ENCODE measurements at regions not wholly inside any gene's neighbourhood (a gene's known extent, or its start where the extent isn't known, plus 50 kb on each side); places are given as distances from the start of the nearest gene placed in this dataset.

GRCh38 chr3:161781381-161781780 lies 284.8 kb downstream of the OTOL1 start:
- Mint-ChIP-seq H3K27ac (no peak overlapping the region), H3K4me3 (no peak overlapping the region), H3K36me3 (ENCODE audit: low read depth) (no peaks in the 10 kb centered on the region), H3K9me3 (peaks cover 9% of the 10 kb centered on the region), H3K4me1 (ENCODE audit: low read depth) (no peaks in the 10 kb centered on the region), H3K27me3 (no peaks in the 10 kb centered on the region)

- Mint-ChIP-seq H3K27ac (no peak overlapping the region), H3K4me3 (no peak overlapping the region), H3K4me1 (ENCODE audit: low read depth) (no peaks in the 10 kb centered on the region), H3K27me3 (no peaks in the 10 kb centered on the region), H3K36me3 (ENCODE audit: low read depth) (no peaks in the 10 kb centered on the region), H3K9me3 (peaks cover 4% of the 10 kb centered on the region)
These were observed 296.8 kb downstream of the OTOL1 start for GRCh38 chr3:161793194-161793930.

GRCh38 chr3:161794551-161794950 lies 297.9 kb downstream of the OTOL1 start:
- Mint-ChIP-seq H3K4me3 (no peak overlapping the region), H3K9me3 (peaks cover 5% of the 10 kb centered on the region), H3K27ac (no peak overlapping the region), H3K27me3 (no peaks in the 10 kb centered on the region), H3K36me3 (ENCODE audit: low read depth) (no peaks in the 10 kb centered on the region), H3K4me1 (ENCODE audit: low read depth) (no peaks in the 10 kb centered on the region)

GRCh38 chr3:161796312-161796711 lies 299.7 kb downstream of the OTOL1 start:
- no peaks in the 10 kb centered on the region for H3K4me1 Mint-ChIP-seq (ENCODE audit: low read depth)
- no peak overlapping the region for H3K4me3 Mint-ChIP-seq
- no peak overlapping the region for H3K27ac Mint-ChIP-seq
- H3K27me3 Mint-ChIP-seq, result no peaks in the 10 kb centered on the region
- H3K9me3 Mint-ChIP-seq, result peaks cover 15% of the 10 kb centered on the region
- no peaks in the 10 kb centered on the region for H3K36me3 Mint-ChIP-seq (ENCODE audit: low read depth)

GRCh38 chr3:161796780-161797179 lies 300.2 kb downstream of the OTOL1 start:
- Mint-ChIP-seq H3K9me3 (peaks cover 15% of the 10 kb centered on the region), H3K36me3 (ENCODE audit: low read depth) (no peaks in the 10 kb centered on the region), H3K4me1 (ENCODE audit: low read depth) (no peaks in the 10 kb centered on the region), H3K27ac (no peak overlapping the region), H3K4me3 (no peak overlapping the region), H3K27me3 (no peaks in the 10 kb centered on the region)

GRCh38 chr3:161798016-161798415 lies 301.4 kb downstream of the OTOL1 start:
- Mint-ChIP-seq H3K27me3 (no peaks in the 10 kb centered on the region), H3K36me3 (ENCODE audit: low read depth) (no peaks in the 10 kb centered on the region), H3K9me3 (peaks cover 15% of the 10 kb centered on the region), H3K27ac (no peak overlapping the region), H3K4me3 (no peak overlapping the region), H3K4me1 (ENCODE audit: low read depth) (no peaks in the 10 kb centered on the region)

- Mint-ChIP-seq H3K4me1 (ENCODE audit: low read depth) (no peaks in the 10 kb centered on the region), H3K27me3 (no peaks in the 10 kb centered on the region), H3K36me3 (ENCODE audit: low read depth) (no peaks in the 10 kb centered on the region), H3K4me3 (no peak overlapping the region), H3K9me3 (peaks cover 19% of the 10 kb centered on the region), H3K27ac (no peak overlapping the region)
These were observed 304.5 kb downstream of the OTOL1 start for GRCh38 chr3:161800985-161801559.

GRCh38 chr3:161818106-161818505 lies 321.5 kb downstream of the OTOL1 start:
- no peak overlapping the region for H3K4me3 Mint-ChIP-seq
- H3K9me3 Mint-ChIP-seq, result no peaks in the 10 kb centered on the region
- H3K27ac Mint-ChIP-seq, result no peak overlapping the region
- no peaks in the 10 kb centered on the region for H3K36me3 Mint-ChIP-seq (ENCODE audit: low read depth)
- no peaks in the 10 kb centered on the region for H3K4me1 Mint-ChIP-seq (ENCODE audit: low read depth)
- no peaks in the 10 kb centered on the region for H3K27me3 Mint-ChIP-seq

- no peak overlapping the region for H3K4me3 Mint-ChIP-seq
- no peaks in the 10 kb centered on the region for H3K4me1 Mint-ChIP-seq (ENCODE audit: low read depth)
- H3K36me3 Mint-ChIP-seq (ENCODE audit: low read depth), result no peaks in the 10 kb centered on the region
- H3K27me3 Mint-ChIP-seq, result no peaks in the 10 kb centered on the region
- H3K9me3 Mint-ChIP-seq, result no peaks in the 10 kb centered on the region
- no peak overlapping the region for H3K27ac Mint-ChIP-seq
These were observed 325.0 kb downstream of the OTOL1 start for GRCh38 chr3:161821591-161821990.

GRCh38 chr3:161822291-161822690 lies 325.7 kb downstream of the OTOL1 start:
- Mint-ChIP-seq H3K9me3 (no peaks in the 10 kb centered on the region), H3K27me3 (no peaks in the 10 kb centered on the region), H3K36me3 (ENCODE audit: low read depth) (no peaks in the 10 kb centered on the region), H3K4me3 (no peak overlapping the region), H3K27ac (no peak overlapping the region), H3K4me1 (ENCODE audit: low read depth) (no peaks in the 10 kb centered on the region)

GRCh38 chr3:161823910-161824309 lies 327.3 kb downstream of the OTOL1 start:
- H3K27me3 Mint-ChIP-seq, result no peaks in the 10 kb centered on the region
- H3K9me3 Mint-ChIP-seq, result no peaks in the 10 kb centered on the region
- H3K4me1 Mint-ChIP-seq (ENCODE audit: low read depth), result no peaks in the 10 kb centered on the region
- H3K4me3 Mint-ChIP-seq, result no peak overlapping the region
- H3K36me3 Mint-ChIP-seq (ENCODE audit: low read depth), result no peaks in the 10 kb centered on the region
- H3K27ac Mint-ChIP-seq, result no peak overlapping the region

GRCh38 chr3:161838021-161838420 lies 341.4 kb downstream of the OTOL1 start:
- H3K36me3 Mint-ChIP-seq (ENCODE audit: low read depth), result no peaks in the 10 kb centered on the region
- no peak overlapping the region for H3K27ac Mint-ChIP-seq
- no peak overlapping the region for H3K4me3 Mint-ChIP-seq
- H3K27me3 Mint-ChIP-seq, result no peaks in the 10 kb centered on the region
- H3K9me3 Mint-ChIP-seq, result peaks cover 7% of the 10 kb centered on the region
- H3K4me1 Mint-ChIP-seq (ENCODE audit: low read depth), result no peaks in the 10 kb centered on the region

- Mint-ChIP-seq H3K27ac (no peak overlapping the region), H3K4me1 (ENCODE audit: low read depth) (no peaks in the 10 kb centered on the region), H3K27me3 (no peaks in the 10 kb centered on the region), H3K4me3 (no peak overlapping the region), H3K36me3 (ENCODE audit: low read depth) (no peaks in the 10 kb centered on the region), H3K9me3 (no peaks in the 10 kb centered on the region)
These were observed 351.8 kb downstream of the OTOL1 start for GRCh38 chr3:161848376-161848775.

- no peaks in the 10 kb centered on the region for H3K9me3 Mint-ChIP-seq
- no peak overlapping the region for H3K27ac Mint-ChIP-seq
- no peak overlapping the region for H3K4me3 Mint-ChIP-seq
- no peaks in the 10 kb centered on the region for H3K36me3 Mint-ChIP-seq (ENCODE audit: low read depth)
- H3K4me1 Mint-ChIP-seq (ENCODE audit: low read depth), result no peaks in the 10 kb centered on the region
- H3K27me3 Mint-ChIP-seq, result no peaks in the 10 kb centered on the region
These were observed 355.4 kb downstream of the OTOL1 start for GRCh38 chr3:161851941-161852566.

- H3K27ac Mint-ChIP-seq, result no peak overlapping the region
- no peaks in the 10 kb centered on the region for H3K9me3 Mint-ChIP-seq
- H3K27me3 Mint-ChIP-seq, result no peaks in the 10 kb centered on the region
- H3K4me1 Mint-ChIP-seq (ENCODE audit: low read depth), result no peaks in the 10 kb centered on the region
- no peaks in the 10 kb centered on the region for H3K36me3 Mint-ChIP-seq (ENCODE audit: low read depth)
- no peak overlapping the region for H3K4me3 Mint-ChIP-seq
These were observed 356.1 kb downstream of the OTOL1 start for GRCh38 chr3:161852744-161853143.
